HepG2 (cell line): ENCODE measurements at regions not wholly inside any gene's neighbourhood (a gene's known extent, or its start where the extent isn't known, plus 50 kb on each side); places are given as distances from the start of the nearest gene placed in this dataset.

Experiments
- ATAC-seq: fragments of 200-7000 bp; cut with Tn5 transposase; 3 replicates; pipeline ENCODE4 v1.9.1; 2020; ENCODE audit warnings: mild to moderate bottlenecking, moderate library complexity
- BruUV-seq: library from RNA; stranded (reverse); fragments of 400-500 nt; replicated peaks from 2 replicates; lab custom pipeline; 2021; lab: Mats Ljungman, UMichigan
- CTCF ChIA-PET: fragments of 300-600 bp; formaldehyde crosslinking; extraction: SDS; loops from one replicate; lab custom pipeline; 2021; ENCODE audit warnings: low total read pairs, inconsistent platforms, low intra/inter-chr PET ratio; lab: Yijun Ruan, JAX
- POLR2A ChIA-PET: fragments of 350-600 bp; sonication (Branson Sonifier 250); formaldehyde crosslinking; loops from one replicate; lab custom pipeline; 2020; ENCODE audit warnings: antibody characterized with exemption, inconsistent platforms; lab: Yijun Ruan, JAX
- DNase-seq: peaks from one replicate; pipeline ENCODE4 v3.0.0-alpha.2; 2015; ENCODE audit warnings: low spot score
- FAIRE-seq: peaks from 3 replicates; lab custom pipeline; 2011; peaks lifted over from hg19 to GRCh38; lab: Jason Lieb, UNC
- H2AFZ ChIP-seq: one replicate; pipeline ENCODE4 v1.6.1; 2011; ENCODE audit warnings: low read length, inconsistent platforms
- H3K27ac ChIP-seq: fragments of 300-600 bp; 3 replicates; pipeline ENCODE4 v1.8.0; 2011; ENCODE audit warnings: mixed run types, mild to moderate bottlenecking, mixed read lengths, low read length, inconsistent platforms; ENCODE audit not compliant: insufficient read depth; ENCODE audit errors: extremely low read length
- H3K27me3 ChIP-seq, 2 experiments: fragments of 200-600 bp in 1 of 2; 2 replicates in 1 of 2; 3 replicates in 1 of 2; pipeline versions ENCODE4 v1.6.0 to v1.8.0; 2011; ENCODE audit warnings: low read length in 2 of 2, mild to moderate bottlenecking in 2 of 2, moderate library complexity in 2 of 2, inconsistent platforms in 1 of 2; ENCODE audit not compliant: insufficient read depth in 2 of 2, control insufficient read depth in 1 of 2
- H3K36me3 ChIP-seq, 2 experiments: fragments of 200-600 bp in 1 of 2; replicated peaks in 1 of 2; 2 replicates in 1 of 2; 3 replicates in 1 of 2; pipeline versions ENCODE4 v1.5.1 to v1.8.0; 2011; ENCODE audit warnings: low read length in 2 of 2, inconsistent platforms in 1 of 2; ENCODE audit not compliant: insufficient read depth in 2 of 2, control insufficient read depth in 1 of 2
- H3K4me1 ChIP-seq: 2 replicates; pipeline ENCODE4 v1.5.1; 2012; ENCODE audit warnings: low read length, inconsistent platforms; ENCODE audit not compliant: insufficient read depth
- H3K4me2 ChIP-seq: 2 replicates; pipeline ENCODE4 v1.6.0; 2011; ENCODE audit warnings: low read depth, low read length, inconsistent platforms
- H3K4me3 ChIP-seq, 3 experiments: fragments of 200-600 bp in 1 of 3; sonication (generic), shearing (Covaris generic) in 1 of 3; replicated peaks in 1 of 3; 2 replicates each; pipeline ENCODE4 v1.5.1; 2011 to 2016; ENCODE audit warnings: low read length in 3 of 3, inconsistent platforms in 2 of 3, low read depth in 2 of 3, mild to moderate bottlenecking in 2 of 3, control low read depth in 1 of 3, mixed read lengths in 1 of 3; ENCODE audit not compliant: insufficient read depth in 1 of 3
- H3K79me2 ChIP-seq: one replicate; pipeline ENCODE4 v1.6.1; 2011; ENCODE audit warnings: low read length, inconsistent platforms; ENCODE audit not compliant: insufficient read depth
- H3K9ac ChIP-seq: 2 replicates; pipeline ENCODE4 v1.6.0; 2011; ENCODE audit warnings: mild to moderate bottlenecking, low read depth, low read length, inconsistent platforms; ENCODE audit not compliant: insufficient read depth
- H3K9me3 ChIP-seq: 2 replicates; pipeline ENCODE4 v1.5.1; 2012; ENCODE audit warnings: mild to moderate bottlenecking, low read length
- H4K20me1 ChIP-seq: 2 replicates; pipeline ENCODE4 v1.6.0; 2011; ENCODE audit warnings: inconsistent platforms, mild to moderate bottlenecking, low read length, moderate library complexity; ENCODE audit not compliant: insufficient read depth
- ATF1 ChIP-seq: IDR thresholded peaks from 2 replicates; pipeline ENCODE4 v1.6.1; 2016; ENCODE audit warnings: mild to moderate bottlenecking, control low read depth
- RFXANK ChIP-seq: IDR thresholded peaks from 2 replicates; pipeline ENCODE4 v1.6.1; 2016
- SALL1 ChIP-seq: sonication (generic); formaldehyde crosslinking; IDR thresholded peaks from 2 replicates; pipeline ENCODE4 v1.8.0; 2022; ENCODE audit warnings: mild to moderate bottlenecking, missing genetic modification reagents
- ZNF564 ChIP-seq: sonication (generic); formaldehyde crosslinking; IDR thresholded peaks from 2 replicates; pipeline ENCODE4 v1.8.1; 2023; ENCODE audit warnings: mild to moderate bottlenecking, missing genetic modification reagents
- in situ Hi-C: cut with HindIII; loops from 2 replicates; pipeline ENCODE4 v1.10.0; 2017; ENCODE audit warnings: low pct_unique_long_range_greater_than_20kb; ENCODE audit not compliant: extremely low pct_ligation_motif_present
- intact Hi-C: fragments of 100-400 bp; cut with micrococcal nuclease; formaldehyde crosslinking; loops from one replicate; pipeline ENCODE4 v1.10.0; 2022; ENCODE audit not compliant: unreplicated experiment
- TF ChIP-seq, protein P1 (sequence below): sonication (generic); formaldehyde crosslinking; IDR thresholded peaks from 2 replicates; pipeline ENCODE4 v1.5.1; 2020; ENCODE audit warnings: missing genetic modification reagents, mild to moderate bottlenecking, borderline replicate concordance
- TF ChIP-seq, protein P2 (sequence below): IDR thresholded peaks from 2 replicates; pipeline ENCODE4 v1.6.1; 2016; ENCODE audit warnings: missing compliant biosample characterization, missing genetic modification reagents, borderline replicate concordance
- TF ChIP-seq, protein P3 (sequence below): sonication (generic); formaldehyde crosslinking; IDR thresholded peaks from 2 replicates; pipeline ENCODE4 v1.4.0; 2020; ENCODE audit warnings: low read depth, mild to moderate bottlenecking, missing genetic modification reagents

DNA sequence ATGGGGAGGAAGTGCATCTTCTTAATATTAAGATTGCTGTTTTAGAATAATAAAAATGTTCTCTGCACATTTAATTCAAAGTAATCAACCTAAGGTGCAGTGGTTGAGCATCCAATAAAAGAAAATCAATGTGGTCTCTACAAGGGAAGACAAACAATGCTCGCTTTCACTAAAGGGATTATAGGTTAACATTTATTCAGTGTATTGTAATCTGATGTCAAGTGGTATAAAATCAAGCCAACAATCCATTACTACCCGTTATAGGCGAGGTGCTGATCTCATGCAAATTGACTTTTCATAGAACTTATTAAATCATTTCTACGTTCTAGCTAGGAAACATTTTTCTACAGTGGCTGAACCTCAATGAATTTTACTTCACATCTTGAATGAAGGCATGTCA is 773.9 kb downstream of the NR2F1-AS1 start (continued):
- TF ChIP-seq RFXANK (CRISPR knock-in tag), result no peak

DNA sequence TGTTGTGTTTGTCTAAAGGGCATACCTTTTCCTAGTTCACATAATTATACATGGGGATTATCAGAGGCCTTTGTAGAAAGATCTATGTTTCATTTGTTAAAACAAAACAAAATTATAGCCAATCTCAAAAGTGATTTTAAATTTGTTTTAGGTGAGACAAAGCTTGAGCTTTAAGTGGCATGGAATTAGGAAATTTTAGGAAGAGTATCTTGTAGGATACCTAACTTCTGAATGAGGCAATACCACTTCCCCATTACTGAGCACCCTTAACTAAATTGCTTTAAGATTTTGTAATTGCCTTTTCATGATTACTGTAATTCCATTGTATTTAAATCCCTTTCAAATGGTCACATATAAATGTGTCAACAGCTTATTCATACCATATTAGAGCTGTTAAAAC is 775.6 kb downstream of the NR2F1-AS1 start:
- Histone ChIP-seq H3K36me3 (no peaks in the 10 kb centered on the region), H3K4me1 (no peaks in the 10 kb centered on the region), H4K20me1 (no peaks in the 10 kb centered on the region), H3K27ac (no peak overlapping the region), H2AFZ (no peak overlapping the region), H3K9me3 (no peaks in the 10 kb centered on the region), H3K4me2 (no peak overlapping the region), H3K27me3 (no peaks in the 10 kb centered on the region), H3K9ac (no peak overlapping the region), H3K4me3 (no peak overlapping the region)
- no TSS peak for BruUV-seq
- ChIA-PET CTCF (no interaction called here), POLR2A (no interaction called here)
- ATAC-seq (no peak), FAIRE-seq (no peak)
- in situ Hi-C loops, result no loop called here
- TF ChIP-seq ATF1 (no peak), ZNF564 (CRISPR knock-in tag) (no peak), SALL1 (no peak)
- TF ChIP-seq, protein P1, sequence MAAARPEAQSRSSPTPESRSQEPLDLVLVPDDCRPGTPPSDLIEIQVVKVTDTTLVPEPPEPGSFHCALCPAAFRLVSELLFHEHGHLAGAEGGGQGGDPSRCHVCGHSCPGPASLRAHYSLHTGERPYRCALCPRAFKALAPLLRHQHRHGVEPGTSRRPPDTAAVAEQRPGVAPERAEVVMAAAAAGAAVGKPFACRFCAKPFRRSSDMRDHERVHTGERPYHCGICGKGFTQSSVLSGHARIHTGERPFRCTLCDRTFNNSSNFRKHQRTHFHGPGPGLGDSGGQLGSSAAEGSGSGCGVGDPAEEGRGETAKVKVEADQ (CRISPR knock-in tag), result no peak
- TF ChIP-seq, protein P2, sequence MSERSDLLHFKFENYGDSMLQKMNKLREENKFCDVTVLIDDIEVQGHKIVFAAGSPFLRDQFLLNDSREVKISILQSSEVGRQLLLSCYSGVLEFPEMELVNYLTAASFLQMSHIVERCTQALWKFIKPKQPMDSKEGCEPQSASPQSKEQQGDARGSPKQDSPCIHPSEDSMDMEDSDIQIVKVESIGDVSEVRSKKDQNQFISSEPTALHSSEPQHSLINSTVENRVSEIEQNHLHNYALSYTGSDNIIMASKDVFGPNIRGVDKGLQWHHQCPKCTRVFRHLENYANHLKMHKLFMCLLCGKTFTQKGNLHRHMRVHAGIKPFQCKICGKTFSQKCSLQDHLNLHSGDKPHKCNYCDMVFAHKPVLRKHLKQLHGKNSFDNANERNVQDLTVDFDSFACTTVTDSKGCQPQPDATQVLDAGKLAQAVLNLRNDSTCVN (CRISPR knock-in tag), result no peak
- TF ChIP-seq, protein P3, sequence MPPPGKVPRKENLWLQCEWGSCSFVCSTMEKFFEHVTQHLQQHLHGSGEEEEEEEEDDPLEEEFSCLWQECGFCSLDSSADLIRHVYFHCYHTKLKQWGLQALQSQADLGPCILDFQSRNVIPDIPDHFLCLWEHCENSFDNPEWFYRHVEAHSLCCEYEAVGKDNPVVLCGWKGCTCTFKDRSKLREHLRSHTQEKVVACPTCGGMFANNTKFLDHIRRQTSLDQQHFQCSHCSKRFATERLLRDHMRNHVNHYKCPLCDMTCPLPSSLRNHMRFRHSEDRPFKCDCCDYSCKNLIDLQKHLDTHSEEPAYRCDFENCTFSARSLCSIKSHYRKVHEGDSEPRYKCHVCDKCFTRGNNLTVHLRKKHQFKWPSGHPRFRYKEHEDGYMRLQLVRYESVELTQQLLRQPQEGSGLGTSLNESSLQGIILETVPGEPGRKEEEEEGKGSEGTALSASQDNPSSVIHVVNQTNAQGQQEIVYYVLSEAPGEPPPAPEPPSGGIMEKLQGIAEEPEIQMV (CRISPR knock-in tag), result no peak
- TF ChIP-seq, all 625 proteins: peak for 0
- H3K79me2 ChIP-seq, result no peaks in the 10 kb centered on the region
- DNase-seq, result no peak
- intact Hi-C loops, result no loop called here
